ENCODE measurements at regions not wholly inside any gene's neighbourhood (a gene's known extent, or its start where the extent isn't known, plus 50 kb on each side); places are given as distances from the start of the nearest gene placed in this dataset.

GRCh38 chr3:177824190-177824786 is 627.0 kb upstream of the TBL1XR1 start (continued):
- TF ChIP-seq ZBTB34 (CRISPR knock-in tag; IDR thresholded peaks at IDR 0.05), result peak; percentile 82; the same call in 1 of the 2 replicates
- TF ChIP-seq SAP130 (CRISPR knock-in tag; IDR thresholded peaks at IDR 0.05; ENCODE audit: low read depth), result peak; percentile 85
- TF ChIP-seq ZNF263 (CRISPR knock-in tag; IDR thresholded peaks at IDR 0.05), result peak; percentile 100
- no peak for TF ChIP-seq IRF1 (CRISPR knock-in tag; IDR thresholded peaks at IDR 0.05; ENCODE audit: low read depth)
- TF ChIP-seq ZNF775 (CRISPR knock-in tag; IDR thresholded peaks at IDR 0.05; ENCODE audit: borderline replicate concordance), result no peak
- peak; percentile 80 for TF ChIP-seq NFIC (IDR thresholded peaks at IDR 0.05; ENCODE audit: low read length)
- peak; percentile 86 for TF ChIP-seq TEAD3 (CRISPR knock-in tag; optimal IDR thresholded peaks at IDR 0.05; ENCODE audit: borderline replicate concordance)
- no peak for TF ChIP-seq CTCF (CRISPR knock-in tag; IDR thresholded peaks at IDR 0.05)
- peak in 1 of 2 experiments; percentile 94; a peak in 2 of 4 replicates for TF ChIP-seq ATF4 (CRISPR knock-in tag; IDR thresholded peaks at IDR 0.05)
- peak; percentile 69; the same call in 1 of the 2 replicates for TF ChIP-seq ZNF350 (CRISPR knock-in tag; IDR thresholded peaks at IDR 0.05; ENCODE audit: borderline replicate concordance, low read depth)
- TF ChIP-seq, protein P1, sequence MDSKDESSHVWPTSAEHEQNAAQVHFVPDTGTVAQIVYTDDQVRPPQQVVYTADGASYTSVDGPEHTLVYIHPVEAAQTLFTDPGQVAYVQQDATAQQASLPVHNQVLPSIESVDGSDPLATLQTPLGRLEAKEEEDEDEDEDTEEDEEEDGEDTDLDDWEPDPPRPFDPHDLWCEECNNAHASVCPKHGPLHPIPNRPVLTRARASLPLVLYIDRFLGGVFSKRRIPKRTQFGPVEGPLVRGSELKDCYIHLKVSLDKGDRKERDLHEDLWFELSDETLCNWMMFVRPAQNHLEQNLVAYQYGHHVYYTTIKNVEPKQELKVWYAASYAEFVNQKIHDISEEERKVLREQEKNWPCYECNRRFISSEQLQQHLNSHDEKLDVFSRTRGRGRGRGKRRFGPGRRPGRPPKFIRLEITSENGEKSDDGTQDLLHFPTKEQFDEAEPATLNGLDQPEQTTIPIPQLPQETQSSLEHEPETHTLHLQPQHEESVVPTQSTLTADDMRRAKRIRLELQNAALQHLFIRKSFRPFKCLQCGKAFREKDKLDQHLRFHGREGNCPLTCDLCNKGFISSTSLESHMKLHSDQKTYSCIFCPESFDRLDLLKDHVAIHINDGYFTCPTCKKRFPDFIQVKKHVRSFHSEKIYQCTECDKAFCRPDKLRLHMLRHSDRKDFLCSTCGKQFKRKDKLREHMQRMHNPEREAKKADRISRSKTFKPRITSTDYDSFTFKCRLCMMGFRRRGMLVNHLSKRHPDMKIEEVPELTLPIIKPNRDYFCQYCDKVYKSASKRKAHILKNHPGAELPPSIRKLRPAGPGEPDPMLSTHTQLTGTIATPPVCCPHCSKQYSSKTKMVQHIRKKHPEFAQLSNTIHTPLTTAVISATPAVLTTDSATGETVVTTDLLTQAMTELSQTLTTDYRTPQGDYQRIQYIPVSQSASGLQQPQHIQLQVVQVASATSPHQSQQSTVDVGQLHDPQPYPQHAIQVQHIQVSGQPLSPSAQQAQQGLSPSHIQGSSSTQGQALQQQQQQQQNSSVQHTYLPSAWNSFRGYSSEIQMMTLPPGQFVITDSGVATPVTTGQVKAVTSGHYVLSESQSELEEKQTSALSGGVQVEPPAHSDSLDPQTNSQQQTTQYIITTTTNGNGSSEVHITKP (CRISPR knock-in tag; IDR thresholded peaks at IDR 0.05; ENCODE audit: low read depth), result peak; percentile 58; the same call in 1 of the 2 replicates
- TF ChIP-seq NR2F6 (IDR thresholded peaks at IDR 0.05), result peak; percentile 94
- TF ChIP-seq NR2F6 (CRISPR knock-in tag; IDR thresholded peaks at IDR 0.05), result peak; percentile 98
- peak; percentile 93 for TF ChIP-seq FOXA3 (CRISPR knock-in tag; IDR thresholded peaks at IDR 0.05)
- no peak for TF ChIP-seq SRSF4 (IDR thresholded peaks at IDR 0.05; ENCODE audit: low read depth, low read length, poor library complexity, severe bottlenecking)
- no peak for TF ChIP-seq ZNF83 (CRISPR knock-in tag; IDR thresholded peaks at IDR 0.05; ENCODE audit: borderline replicate concordance)
- peak; percentile 86 for TF ChIP-seq FOXO1 (CRISPR knock-in tag; IDR thresholded peaks at IDR 0.05)
- TF ChIP-seq ZNF550 (CRISPR knock-in tag; IDR thresholded peaks at IDR 0.05; ENCODE audit: borderline replicate concordance), result no peak
- TF ChIP-seq ZNF746 (CRISPR knock-in tag; IDR thresholded peaks at IDR 0.05), result peak; percentile 69; the same call in 1 of the 2 replicates
- no peak for TF ChIP-seq ZNF75D (CRISPR knock-in tag; IDR thresholded peaks at IDR 0.05; ENCODE audit: borderline replicate concordance)
- 0 out of 2 replicates have a peak, but pooled peaks have one; percentile 14 for TF ChIP-seq PRMT3 (CRISPR knock-in tag; IDR thresholded peaks at IDR 0.05; ENCODE audit: borderline replicate concordance, low read depth)
